Stimulated activated CD8-positive, alpha-beta memory T cell treated with anti-CD3 and anti-CD28 coated beads, Interleukin-7, amount 100 ng/mL, for 1 hour (primary cell): ENCODE measurements at regions not wholly inside any gene's neighbourhood (a gene's known extent, or its start where the extent isn't known, plus 50 kb on each side); places are given as distances from the start of the nearest gene placed in this dataset.
"Not testable (repeated sequence)": the region's sequence is repeated elsewhere in the genome, so short reads cannot be mapped to it uniquely, and the experiment has no call there.

ENCODE experiments used
- DNase-seq, 2 donors: peaks; one replicate each; pipeline ENCODE4 v3.0.0-alpha.2; 2020; ENCODE audit warnings: low read depth in 2 of 2

GRCh38 chr10:20502903-20503585 lies 394.1 kb downstream of the NEBL start:
- no peak for DNase-seq

DNA sequence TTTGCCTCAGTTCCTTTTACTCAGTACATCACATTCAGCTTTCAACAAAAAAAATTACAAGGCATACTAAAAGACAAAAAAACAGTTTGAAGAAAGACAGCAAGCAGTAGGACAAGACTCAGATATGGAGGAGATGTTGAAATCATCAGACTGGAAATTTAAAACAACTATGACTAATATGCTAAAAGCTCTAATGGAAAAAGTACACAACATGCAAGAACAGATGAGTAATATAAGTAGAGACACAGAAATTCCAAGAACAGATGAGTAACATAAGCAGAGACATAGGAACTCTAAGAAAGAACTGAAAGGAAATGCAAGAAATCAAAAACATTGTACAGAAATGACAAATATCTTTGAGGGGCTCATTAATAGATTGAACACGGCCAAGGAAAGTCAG lies 402.6 kb downstream of the NEBL start:
- no peak for DNase-seq

- DNase-seq = no peak
Measured at GRCh38 chr10:20492447-20492846, 404.7 kb downstream of the NEBL start.

DNA sequence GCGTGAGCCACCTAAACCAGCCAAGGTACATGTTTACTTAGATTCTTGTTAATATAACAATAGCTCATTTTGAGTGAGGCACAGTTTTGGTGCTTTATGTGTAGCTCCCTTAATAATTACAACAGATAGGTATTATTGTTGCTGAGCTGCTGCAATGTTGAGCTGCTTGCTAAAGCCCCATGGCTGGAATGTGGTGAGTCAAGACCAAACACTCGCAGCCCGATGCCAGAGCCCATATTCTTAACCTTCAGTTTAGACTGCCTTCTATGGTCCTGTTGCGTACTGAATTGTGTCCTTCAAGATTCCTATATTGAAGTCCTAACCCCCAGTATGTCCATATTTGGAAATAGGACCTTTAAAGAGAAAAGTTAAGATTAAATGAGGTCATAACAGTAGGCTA lies 407.1 kb downstream of the NEBL start:
- no peak for DNase-seq

GRCh38 chr10:20486791-20487190 lies 410.3 kb downstream of the NEBL start:
- DNase-seq = no peak

GRCh38 chr10:20485554-20485953 lies 411.6 kb downstream of the NEBL start:
- DNase-seq = no peak

- no peak for DNase-seq
Measured at GRCh38 chr10:20481054-20481453, 416.1 kb downstream of the NEBL start.

GRCh38 chr10:20480575-20480974 lies 416.5 kb downstream of the NEBL start:
- DNase-seq = not testable (repeated sequence)

GRCh38 chr10:20474064-20474463 lies 423.0 kb downstream of the NEBL start:
- no peak for DNase-seq

DNA sequence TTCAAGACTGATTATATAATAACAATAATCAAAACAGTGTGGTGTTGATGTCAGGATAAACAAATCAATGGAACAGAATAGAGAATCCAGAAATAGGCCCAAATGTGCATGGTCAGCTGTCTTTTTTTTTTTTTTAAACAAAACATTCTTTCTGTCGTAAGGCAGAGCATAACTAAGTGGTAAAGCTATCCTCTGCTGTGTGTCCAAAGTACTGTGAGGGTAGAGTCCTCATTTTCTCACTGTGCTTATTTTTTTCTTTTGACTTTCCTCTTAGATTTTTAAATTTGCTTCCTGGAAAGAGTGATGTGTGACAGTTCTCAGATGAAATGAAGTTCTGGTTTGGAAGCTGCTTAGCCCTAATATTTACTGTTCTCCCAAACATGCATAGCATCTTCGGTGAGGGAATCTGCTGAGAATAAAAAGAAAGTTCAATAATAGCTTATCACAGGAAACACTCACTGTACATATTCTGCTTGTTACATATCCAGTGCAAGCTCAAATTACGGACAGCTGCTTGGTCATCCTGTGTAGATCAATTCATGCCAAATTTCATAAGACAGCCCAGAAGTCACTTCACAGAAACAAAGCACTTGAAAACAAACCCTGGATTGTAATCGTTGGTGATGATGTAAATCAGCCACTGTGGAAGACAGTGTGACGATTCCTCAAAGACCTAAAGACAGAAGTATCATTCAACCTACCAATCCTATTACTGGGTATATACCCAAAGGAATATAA lies 423.9 kb downstream of the NEBL start:
- no peak for DNase-seq

DNA sequence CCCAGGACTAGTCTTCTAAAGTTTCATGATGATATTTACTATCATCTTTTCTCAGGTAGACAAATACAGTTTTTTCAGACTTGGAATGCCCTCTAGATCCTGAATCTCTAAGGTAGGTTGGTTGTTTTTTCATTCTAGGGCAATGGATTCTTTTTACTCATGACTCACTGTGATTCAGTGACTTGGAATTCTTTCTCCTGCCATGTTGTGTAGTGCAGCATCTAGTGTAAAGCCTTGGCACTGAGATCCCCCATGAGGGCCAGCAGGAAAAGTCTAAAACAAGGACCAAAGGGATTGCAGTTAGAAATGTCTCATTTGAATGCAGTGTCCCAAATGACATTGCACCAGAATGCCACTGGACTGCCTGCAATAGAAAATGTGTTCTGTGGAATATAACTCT lies 430.4 kb downstream of the NEBL start:
- DNase-seq = no peak

- no peak for DNase-seq
Measured at GRCh38 chr10:20457649-20458048, 439.5 kb downstream of the NEBL start.

DNA sequence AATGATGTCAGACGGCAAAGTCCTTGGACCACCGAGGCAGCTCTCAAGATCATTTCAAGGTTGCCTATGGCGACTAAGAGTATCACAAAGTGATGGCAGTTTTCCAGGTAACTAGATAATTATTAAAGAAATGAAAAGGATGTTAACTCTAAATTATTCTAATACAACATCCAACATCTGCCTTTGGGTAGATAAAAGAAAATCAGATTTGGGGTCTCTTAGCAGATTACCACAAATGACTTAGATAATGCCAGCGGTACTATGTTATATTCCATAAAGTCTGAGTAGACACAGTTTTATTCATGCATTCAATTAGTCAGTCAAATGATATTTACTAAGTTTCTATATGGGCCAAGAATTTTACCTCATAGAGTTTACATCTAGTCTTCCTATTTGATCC lies 441.3 kb downstream of the NEBL start:
- no peak for DNase-seq

DNA sequence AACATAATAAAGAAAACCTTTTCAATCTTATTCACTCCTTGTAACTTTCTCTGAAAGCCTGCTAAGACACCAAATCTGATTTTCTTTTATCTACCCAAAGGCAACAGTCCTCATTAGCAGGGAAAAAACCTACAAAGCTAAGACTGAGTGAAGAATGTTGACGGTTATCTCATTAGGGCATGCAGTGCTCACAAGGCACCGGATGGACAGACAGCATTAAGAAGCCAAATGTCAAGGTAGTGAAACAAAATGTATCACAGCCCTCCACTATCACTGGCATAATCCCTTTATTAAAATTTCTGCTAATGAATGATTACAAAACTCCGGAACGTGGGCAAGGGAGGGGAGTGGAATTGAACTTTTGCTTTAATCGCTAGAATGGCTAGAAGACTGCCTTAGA lies 442.8 kb downstream of the NEBL start:
- DNase-seq = no peak

GRCh38 chr10:20446561-20447193 lies 450.4 kb downstream of the NEBL start:
- no peak for DNase-seq

DNA sequence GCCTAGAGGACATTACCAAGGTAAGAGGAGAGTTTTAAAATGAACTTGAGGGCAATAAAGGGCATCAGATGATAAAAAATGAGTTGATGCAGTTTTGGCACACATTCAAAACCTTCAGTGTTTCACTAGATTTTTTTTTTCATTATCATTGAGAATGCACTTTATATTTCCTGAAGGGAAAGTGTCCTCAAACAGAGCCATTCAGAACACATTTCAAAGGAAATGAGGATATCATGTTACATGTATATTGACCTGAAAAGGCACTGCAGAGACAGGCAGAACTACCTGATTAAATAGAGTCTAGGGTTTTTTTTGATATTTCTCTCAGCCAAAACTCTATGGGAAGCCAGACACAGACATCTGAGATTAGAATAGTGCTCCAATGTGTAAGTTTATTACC lies 454.0 kb downstream of the NEBL start:
- no peak for DNase-seq

GRCh38 chr10:20429742-20430141 lies 467.4 kb downstream of the NEBL start:
- no peak for DNase-seq

DNA sequence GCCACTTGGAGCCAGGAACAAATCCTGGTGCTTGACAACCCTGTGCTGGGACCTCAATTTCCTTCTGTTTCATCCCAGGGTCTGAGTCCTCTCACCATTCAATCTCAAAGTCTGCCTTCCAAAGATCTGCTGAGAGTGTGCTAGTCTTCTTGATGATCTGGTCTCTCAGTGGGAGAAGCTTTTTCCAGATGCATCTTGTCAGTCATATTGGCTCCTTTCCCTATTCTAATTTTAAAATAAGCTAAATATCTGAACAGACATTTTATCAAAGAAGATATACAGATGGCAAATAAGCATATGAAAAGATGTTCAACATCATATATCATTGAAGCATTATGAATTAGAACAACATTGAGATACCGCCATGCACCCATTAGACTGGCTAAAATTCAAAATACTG lies 469.3 kb downstream of the NEBL start:
- no peak for DNase-seq

GRCh38 chr10:20418286-20418685 lies 478.8 kb downstream of the NEBL start:
- no peak for DNase-seq

GRCh38 chr10:20417791-20418190 lies 479.3 kb downstream of the NEBL start:
- no peak for DNase-seq

DNA sequence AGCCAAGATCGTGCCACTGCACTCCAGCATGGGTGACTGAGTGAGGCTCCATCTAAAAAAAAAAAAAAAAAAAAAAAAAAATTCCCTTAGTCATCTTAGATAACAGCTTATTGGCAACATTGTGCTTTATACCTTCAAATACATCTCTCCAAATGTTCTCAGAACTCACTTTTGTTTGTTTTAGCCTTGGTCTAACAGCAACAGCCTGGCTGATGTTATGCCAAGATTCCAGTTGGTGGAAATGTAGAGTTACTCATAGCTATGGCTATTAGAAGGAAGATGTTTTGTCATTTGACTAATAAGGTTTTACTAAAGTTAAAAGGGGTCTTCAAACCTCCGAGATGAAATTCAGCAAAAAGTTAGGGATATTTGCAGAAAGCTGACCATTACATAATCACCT lies 481.4 kb downstream of the NEBL start:
- no peak for DNase-seq

- DNase-seq = no peak
Measured at GRCh38 chr10:20407357-20407756, 489.8 kb downstream of the NEBL start.
